ENCODE measurements at regions not wholly inside any gene's neighbourhood (a gene's known extent, or its start where the extent isn't known, plus 50 kb on each side); places are given as distances from the start of the nearest gene placed in this dataset.

DNA sequence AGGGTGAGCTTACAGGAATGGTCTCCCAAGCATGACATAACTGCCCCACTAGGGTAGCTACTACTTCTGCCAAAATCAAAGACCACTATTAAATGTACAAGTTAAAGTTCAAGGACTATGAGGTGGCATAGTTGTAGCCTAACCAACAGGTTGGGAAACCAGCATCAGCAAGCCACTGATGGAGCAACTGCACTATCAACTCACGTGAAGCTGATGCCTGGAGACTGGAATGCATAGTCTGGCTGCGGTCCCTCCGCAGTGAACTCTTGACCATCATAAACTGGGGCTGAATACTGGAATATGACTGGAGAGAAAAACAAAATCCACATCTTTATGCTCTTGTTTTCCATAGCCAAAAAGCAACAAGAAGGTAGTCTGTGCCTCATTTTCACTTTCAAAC, 541.4 kb downstream of the DNAJB9 start:
- ATAC-seq = no peak
- TF ChIP-seq, protein P1, sequence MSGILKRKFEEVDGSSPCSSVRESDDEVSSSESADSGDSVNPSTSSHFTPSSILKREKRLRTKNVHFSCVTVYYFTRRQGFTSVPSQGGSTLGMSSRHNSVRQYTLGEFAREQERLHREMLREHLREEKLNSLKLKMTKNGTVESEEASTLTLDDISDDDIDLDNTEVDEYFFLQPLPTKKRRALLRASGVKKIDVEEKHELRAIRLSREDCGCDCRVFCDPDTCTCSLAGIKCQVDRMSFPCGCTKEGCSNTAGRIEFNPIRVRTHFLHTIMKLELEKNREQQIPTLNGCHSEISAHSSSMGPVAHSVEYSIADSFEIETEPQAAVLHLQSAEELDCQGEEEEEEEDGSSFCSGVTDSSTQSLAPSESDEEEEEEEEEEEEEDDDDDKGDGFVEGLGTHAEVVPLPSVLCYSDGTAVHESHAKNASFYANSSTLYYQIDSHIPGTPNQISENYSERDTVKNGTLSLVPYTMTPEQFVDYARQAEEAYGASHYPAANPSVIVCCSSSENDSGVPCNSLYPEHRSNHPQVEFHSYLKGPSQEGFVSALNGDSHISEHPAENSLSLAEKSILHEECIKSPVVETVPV (CRISPR knock-in tag; IDR thresholded peaks at IDR 0.05) = no peak
- TF ChIP-seq OSR1 (CRISPR knock-in tag; IDR thresholded peaks at IDR 0.05) = no peak
- TF ChIP-seq ZFP3 (CRISPR knock-in tag; IDR thresholded peaks at IDR 0.05) = no peak
- TF ChIP-seq CSDC2 (CRISPR knock-in tag; IDR thresholded peaks at IDR 0.05) = no peak
- TF ChIP-seq, protein P2, sequence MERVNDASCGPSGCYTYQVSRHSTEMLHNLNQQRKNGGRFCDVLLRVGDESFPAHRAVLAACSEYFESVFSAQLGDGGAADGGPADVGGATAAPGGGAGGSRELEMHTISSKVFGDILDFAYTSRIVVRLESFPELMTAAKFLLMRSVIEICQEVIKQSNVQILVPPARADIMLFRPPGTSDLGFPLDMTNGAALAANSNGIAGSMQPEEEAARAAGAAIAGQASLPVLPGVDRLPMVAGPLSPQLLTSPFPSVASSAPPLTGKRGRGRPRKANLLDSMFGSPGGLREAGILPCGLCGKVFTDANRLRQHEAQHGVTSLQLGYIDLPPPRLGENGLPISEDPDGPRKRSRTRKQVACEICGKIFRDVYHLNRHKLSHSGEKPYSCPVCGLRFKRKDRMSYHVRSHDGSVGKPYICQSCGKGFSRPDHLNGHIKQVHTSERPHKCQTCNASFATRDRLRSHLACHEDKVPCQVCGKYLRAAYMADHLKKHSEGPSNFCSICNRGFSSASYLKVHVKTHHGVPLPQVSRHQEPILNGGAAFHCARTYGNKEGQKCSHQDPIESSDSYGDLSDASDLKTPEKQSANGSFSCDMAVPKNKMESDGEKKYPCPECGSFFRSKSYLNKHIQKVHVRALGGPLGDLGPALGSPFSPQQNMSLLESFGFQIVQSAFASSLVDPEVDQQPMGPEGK (CRISPR knock-in tag; IDR thresholded peaks at IDR 0.05; ENCODE audit: borderline replicate concordance) = no peak
- no peak for TF ChIP-seq ZFP30 (CRISPR knock-in tag; IDR thresholded peaks at IDR 0.05)
- no peak for TF ChIP-seq ARNTL (CRISPR knock-in tag; IDR thresholded peaks at IDR 0.05; ENCODE audit: borderline replicate concordance, low read depth)
- TF ChIP-seq, protein P3, sequence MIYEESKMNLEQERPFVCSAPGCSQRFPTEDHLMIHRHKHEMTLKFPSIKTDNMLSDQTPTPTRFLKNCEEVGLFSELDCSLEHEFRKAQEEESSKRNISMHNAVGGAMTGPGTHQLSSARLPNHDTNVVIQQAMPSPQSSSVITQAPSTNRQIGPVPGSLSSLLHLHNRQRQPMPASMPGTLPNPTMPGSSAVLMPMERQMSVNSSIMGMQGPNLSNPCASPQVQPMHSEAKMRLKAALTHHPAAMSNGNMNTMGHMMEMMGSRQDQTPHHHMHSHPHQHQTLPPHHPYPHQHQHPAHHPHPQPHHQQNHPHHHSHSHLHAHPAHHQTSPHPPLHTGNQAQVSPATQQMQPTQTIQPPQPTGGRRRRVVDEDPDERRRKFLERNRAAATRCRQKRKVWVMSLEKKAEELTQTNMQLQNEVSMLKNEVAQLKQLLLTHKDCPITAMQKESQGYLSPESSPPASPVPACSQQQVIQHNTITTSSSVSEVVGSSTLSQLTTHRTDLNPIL (CRISPR knock-in tag; IDR thresholded peaks at IDR 0.05; ENCODE audit: low read depth) = no peak
- TF ChIP-seq ZNF8 (CRISPR knock-in tag; IDR thresholded peaks at IDR 0.05) = no peak
- no peak for TF ChIP-seq ESRRG (CRISPR knock-in tag; IDR thresholded peaks at IDR 0.05)

DNA sequence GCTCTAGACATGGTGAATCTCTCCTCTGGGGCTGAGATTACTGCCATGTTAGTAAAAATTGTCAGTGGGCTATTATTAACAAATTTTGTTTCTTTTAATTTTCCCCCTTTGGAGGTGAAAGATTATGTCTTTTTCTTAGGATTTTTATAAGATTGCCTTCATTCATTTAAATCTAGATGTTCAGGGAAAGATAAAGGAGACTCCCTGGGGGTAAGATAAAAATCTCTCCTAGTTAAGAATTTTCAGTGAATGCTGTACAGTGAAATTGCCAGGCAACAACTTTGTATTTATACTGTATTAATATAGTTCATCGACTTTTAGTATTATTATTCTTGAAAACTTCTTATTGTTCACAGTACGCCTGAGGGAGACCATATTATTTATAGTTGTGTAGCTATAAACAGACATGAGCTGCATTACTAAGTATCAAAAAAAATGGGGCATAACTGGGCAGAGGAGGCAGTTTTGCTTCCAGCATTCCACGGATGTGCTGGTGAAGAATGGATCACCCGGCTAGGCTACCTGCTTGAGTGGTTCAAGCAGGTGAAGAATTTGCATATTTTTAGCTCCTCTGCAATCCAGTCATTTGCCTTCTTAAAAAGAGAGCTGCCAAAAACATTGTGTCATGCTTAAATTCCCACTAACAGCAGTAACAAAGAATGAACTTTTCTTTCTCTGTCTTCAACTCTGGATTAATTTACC, 552.1 kb downstream of the DNAJB9 start:
- TF ChIP-seq PPARA (CRISPR knock-in tag; IDR thresholded peaks at IDR 0.05; ENCODE audit: borderline replicate concordance) (no peak), ZFP30 (CRISPR knock-in tag; IDR thresholded peaks at IDR 0.05) (no peak), ZNF565 (CRISPR knock-in tag; conservative IDR thresholded peaks at IDR 0.05; ENCODE audit: low read depth) (no peak), ISL1 (CRISPR knock-in tag; IDR thresholded peaks at IDR 0.05) (no peak), TCF4 (CRISPR knock-in tag; IDR thresholded peaks at IDR 0.05; ENCODE audit: borderline replicate concordance) (no peak), TOX (CRISPR knock-in tag; IDR thresholded peaks at IDR 0.05; ENCODE audit: borderline replicate concordance) (no peak), CSDC2 (CRISPR knock-in tag; IDR thresholded peaks at IDR 0.05) (no peak), GLIS3 (CRISPR knock-in tag; IDR thresholded peaks at IDR 0.05) (no peak)
- TF ChIP-seq, protein P2 (CRISPR knock-in tag; IDR thresholded peaks at IDR 0.05; ENCODE audit: borderline replicate concordance) = no peak
- ATAC-seq = no peak

DNA sequence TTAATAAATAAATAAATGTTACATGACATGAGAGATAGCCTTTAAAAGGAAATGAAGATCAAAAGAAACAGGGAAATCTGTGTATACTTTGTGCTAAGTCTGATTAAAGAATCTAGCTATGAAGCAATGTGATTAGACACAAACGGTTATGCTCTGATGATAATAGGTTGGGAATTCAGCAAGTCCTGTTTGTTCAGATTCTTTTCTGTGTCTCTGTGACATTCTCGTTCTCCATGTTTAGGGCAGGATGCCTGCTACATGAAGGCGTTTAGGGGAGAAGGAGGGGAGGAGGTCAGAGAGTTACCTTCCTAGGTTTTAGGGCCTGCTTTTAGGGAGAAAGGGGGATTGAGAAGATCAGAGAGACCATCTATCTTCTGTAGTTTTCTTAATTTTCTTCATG, 555.3 kb downstream of the DNAJB9 start:
- TF ChIP-seq TOX (CRISPR knock-in tag; IDR thresholded peaks at IDR 0.05; ENCODE audit: borderline replicate concordance) (no peak), ZFP3 (CRISPR knock-in tag; IDR thresholded peaks at IDR 0.05) (no peak), GLIS3 (CRISPR knock-in tag; IDR thresholded peaks at IDR 0.05) (no peak), CSDC2 (CRISPR knock-in tag; IDR thresholded peaks at IDR 0.05) (no peak), ZNF70 (CRISPR knock-in tag; IDR thresholded peaks at IDR 0.05) (no peak)
- TF ChIP-seq, protein P4, sequence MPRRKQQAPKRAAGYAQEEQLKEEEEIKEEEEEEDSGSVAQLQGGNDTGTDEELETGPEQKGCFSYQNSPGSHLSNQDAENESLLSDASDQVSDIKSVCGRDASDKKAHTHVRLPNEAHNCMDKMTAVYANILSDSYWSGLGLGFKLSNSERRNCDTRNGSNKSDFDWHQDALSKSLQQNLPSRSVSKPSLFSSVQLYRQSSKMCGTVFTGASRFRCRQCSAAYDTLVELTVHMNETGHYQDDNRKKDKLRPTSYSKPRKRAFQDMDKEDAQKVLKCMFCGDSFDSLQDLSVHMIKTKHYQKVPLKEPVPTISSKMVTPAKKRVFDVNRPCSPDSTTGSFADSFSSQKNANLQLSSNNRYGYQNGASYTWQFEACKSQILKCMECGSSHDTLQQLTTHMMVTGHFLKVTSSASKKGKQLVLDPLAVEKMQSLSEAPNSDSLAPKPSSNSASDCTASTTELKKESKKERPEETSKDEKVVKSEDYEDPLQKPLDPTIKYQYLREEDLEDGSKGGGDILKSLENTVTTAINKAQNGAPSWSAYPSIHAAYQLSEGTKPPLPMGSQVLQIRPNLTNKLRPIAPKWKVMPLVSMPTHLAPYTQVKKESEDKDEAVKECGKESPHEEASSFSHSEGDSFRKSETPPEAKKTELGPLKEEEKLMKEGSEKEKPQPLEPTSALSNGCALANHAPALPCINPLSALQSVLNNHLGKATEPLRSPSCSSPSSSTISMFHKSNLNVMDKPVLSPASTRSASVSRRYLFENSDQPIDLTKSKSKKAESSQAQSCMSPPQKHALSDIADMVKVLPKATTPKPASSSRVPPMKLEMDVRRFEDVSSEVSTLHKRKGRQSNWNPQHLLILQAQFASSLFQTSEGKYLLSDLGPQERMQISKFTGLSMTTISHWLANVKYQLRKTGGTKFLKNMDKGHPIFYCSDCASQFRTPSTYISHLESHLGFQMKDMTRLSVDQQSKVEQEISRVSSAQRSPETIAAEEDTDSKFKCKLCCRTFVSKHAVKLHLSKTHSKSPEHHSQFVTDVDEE (CRISPR knock-in tag; IDR thresholded peaks at IDR 0.05) = no peak
- no peak for ATAC-seq

Data from SK-N-SH treated with all-trans-retinoic acid at 6 μM for 48 hours (cell line).